ENCODE measurements at regions not wholly inside any gene's neighbourhood (a gene's known extent, or its start where the extent isn't known, plus 50 kb on each side); places are given as distances from the start of the nearest gene placed in this dataset.

- no peaks in the 10 kb centered on the region for H3K27me3 ChIP-seq (ENCODE audit: insufficient read depth, low read length)
- no peak overlapping the region for H3K14ac ChIP-seq (ENCODE audit: insufficient read depth, low read length)
- Mint-ChIP-seq H3K9me3 (no peaks in the 10 kb centered on the region; a peak in 2 of 5 replicates), H3K27me3 (ENCODE audit: low read depth) (no peaks in the 10 kb centered on the region), H3K36me3 (ENCODE audit: insufficient read depth in 1 of 3, low read depth in 3 of 3) (no peaks in the 10 kb centered on the region; a peak in 1 of 7 replicates), H3K27ac (no peak overlapping the region), H3K4me1 (no peaks in the 10 kb centered on the region), H3K4me3 (no peak overlapping the region)
- no peak overlapping the region for H2BK15ac ChIP-seq (ENCODE audit: low read depth, low read length)
- H3K23me2 ChIP-seq (ENCODE audit: insufficient read length, low read depth, low read length, poor library complexity, severe bottlenecking), result no peaks in the 10 kb centered on the region
- H3K56ac ChIP-seq (ENCODE audit: insufficient read length, low read depth, low read length), result no peak overlapping the region
- no peak overlapping the region for H3K4me2 ChIP-seq (ENCODE audit: insufficient read depth, insufficient read length, low read length)
- no peak overlapping the region for H2AK5ac ChIP-seq (ENCODE audit: insufficient read length, low read length)
- H3K79me1 ChIP-seq (ENCODE audit: insufficient read depth, low read depth, low read length, poor library complexity, severe bottlenecking), result no peaks in the 10 kb centered on the region
- H2BK12ac ChIP-seq (ENCODE audit: insufficient read length, low read depth, low read length), result no peak overlapping the region
- no peak overlapping the region for H2BK5ac ChIP-seq (ENCODE audit: insufficient read length, low read length)
- H3K23ac ChIP-seq (ENCODE audit: insufficient read length, low read depth, low read length), result no peak overlapping the region
- H3K4me1 ChIP-seq (ENCODE audit: insufficient read depth, low read length), result no peaks in the 10 kb centered on the region
- no peak overlapping the region for H4K5ac ChIP-seq (ENCODE audit: insufficient read length, low read depth, low read length)
- no peak overlapping the region for H4K8ac ChIP-seq (replicated peaks; ENCODE audit: insufficient read length, low read depth, low read length)
- DNase-seq, result no peak
- no peaks in the 10 kb centered on the region for H3K79me2 ChIP-seq (ENCODE audit: insufficient read depth, low read length)
- no peak overlapping the region for H3K27ac ChIP-seq (ENCODE audit: insufficient read length, low read depth, low read length)
- H3K4ac ChIP-seq (ENCODE audit: low read depth, low read length), result no peak overlapping the region
- WGBS (ENCODE audit: extremely low coverage, insufficient read length, low lambda C conversion rate), result no CpG with 5 or more reads among the region's 1 CpG
- no peak overlapping the region for H2AFZ ChIP-seq (ENCODE audit: low read length)
- no peak overlapping the region for H4K91ac ChIP-seq (ENCODE audit: insufficient read length, low read depth, low read length)
- no peak for TF ChIP-seq CTCF (conservative IDR thresholded peaks at IDR 0.05)
- no peak overlapping the region for H3K9ac ChIP-seq (ENCODE audit: extremely low read depth, insufficient read length, low read length)
- no peak overlapping the region for H3T11ph ChIP-seq (ENCODE audit: low read length)
- no peak overlapping the region for H2BK120ac ChIP-seq (ENCODE audit: low read depth, low read length, poor library complexity, severe bottlenecking)
- H3K9me3 ChIP-seq (ENCODE audit: control insufficient read depth, low read depth, low read length), result no peaks in the 10 kb centered on the region
- no peak overlapping the region for H2BK20ac ChIP-seq (ENCODE audit: low read depth, low read length, poor library complexity, severe bottlenecking)
- no peak overlapping the region for H3K18ac ChIP-seq (ENCODE audit: insufficient read length, low read depth, low read length)
- no peaks in the 10 kb centered on the region for H4K20me1 ChIP-seq (ENCODE audit: control insufficient read depth, insufficient read depth, insufficient read length)
Observed at GRCh38 chr3:110518031-110518430, 553.6 kb upstream of the NECTIN3 start.

Measured in H9 (cell line).